Loucy (cell line): ENCODE measurements at regions not wholly inside any gene's neighbourhood (a gene's known extent, or its start where the extent isn't known, plus 50 kb on each side); places are given as distances from the start of the nearest gene placed in this dataset.

Experiments
- H2AFZ ChIP-seq: fragments of 200-600 bp; sonication (generic); 2 replicates; pipeline ENCODE4 v1.6.0; 2016; ENCODE audit warnings: antibody characterized with exemption, mild to moderate bottlenecking, low read length, moderate library complexity
- H3F3A ChIP-seq: fragments of 200-600 bp; 2 replicates; pipeline ENCODE4 v1.6.0; 2016; ENCODE audit warnings: antibody characterized with exemption, low read depth, mild to moderate bottlenecking
- H3K27me3 ChIP-seq: fragments of 200-600 bp; sonication (generic); 2 replicates; pipeline ENCODE4 v1.6.1; 2014; ENCODE audit warnings: low read length, mild to moderate bottlenecking; ENCODE audit not compliant: insufficient read depth, poor library complexity, severe bottlenecking
- H3K36me3 ChIP-seq: fragments of 200-600 bp; sonication (generic); 2 replicates; pipeline ENCODE4 v1.6.1; 2016; ENCODE audit warnings: low read length; ENCODE audit not compliant: insufficient read depth
- H3K4me1 ChIP-seq: fragments of 200-600 bp; sonication (generic); 2 replicates; pipeline ENCODE4 v1.5.1; 2014; ENCODE audit warnings: low read length, mild to moderate bottlenecking; ENCODE audit not compliant: insufficient read depth, poor library complexity, severe bottlenecking
- H3K4me2 ChIP-seq: fragments of 200-600 bp; sonication (generic); 2 replicates; pipeline ENCODE4 v1.6.0; 2014; ENCODE audit warnings: antibody characterized with exemption, low read length, low read depth, mild to moderate bottlenecking; ENCODE audit not compliant: poor library complexity, severe bottlenecking
- H3K4me3 ChIP-seq: fragments of 200-600 bp; sonication (generic); 2 replicates; pipeline ENCODE4 v1.5.1; 2014; ENCODE audit warnings: low read length, mild to moderate bottlenecking, mixed read lengths; ENCODE audit not compliant: poor library complexity, severe bottlenecking
- H3K79me2 ChIP-seq: fragments of 200-600 bp; sonication (generic); 2 replicates; pipeline ENCODE4 v1.6.1; 2014; ENCODE audit warnings: low read length; ENCODE audit not compliant: insufficient read depth
- H3K9ac ChIP-seq: fragments of 200-600 bp; sonication (generic); 2 replicates; pipeline ENCODE4 v1.6.0; 2014; ENCODE audit warnings: mild to moderate bottlenecking, low read depth, low read length, moderate library complexity; ENCODE audit not compliant: poor library complexity, severe bottlenecking
- H3K9me2 ChIP-seq: fragments of 200-600 bp; sonication (generic); replicated peaks from 2 replicates; pipeline ENCODE4 v1.6.1; 2016; ENCODE audit warnings: low read depth, low read length, mixed read lengths
- H3K9me3 ChIP-seq: fragments of 200-600 bp; sonication (generic); 2 replicates; pipeline ENCODE4 v1.6.1; 2014; ENCODE audit warnings: mild to moderate bottlenecking, antibody characterized with exemption, low read length, low read depth; ENCODE audit not compliant: insufficient read depth
- H4K20me1 ChIP-seq: fragments of 200-600 bp; sonication (generic); 2 replicates; pipeline ENCODE4 v1.6.0; 2014; ENCODE audit warnings: antibody characterized with exemption, low read length, mild to moderate bottlenecking; ENCODE audit not compliant: insufficient read depth, poor library complexity, severe bottlenecking
- CTCF ChIP-seq: fragments of 200-600 bp; sonication (generic); conservative IDR thresholded peaks from 2 replicates; pipeline ENCODE4 v1.5.1; 2014; ENCODE audit warnings: mild to moderate bottlenecking, antibody characterized with exemption, low read length
- EZH2phosphoT487 ChIP-seq: fragments of 200-600 bp; IDR thresholded peaks from 2 replicates; pipeline ENCODE4 v1.6.1; 2018; ENCODE audit warnings: antibody characterized with exemption, mild to moderate bottlenecking, moderate library complexity, borderline replicate concordance

GRCh38 chr14:54226103-54226502 is 170.7 kb upstream of the CDKN3 start:
- H3K36me3 ChIP-seq = no peaks in the 10 kb centered on the region
- TF ChIP-seq EZH2phosphoT487 (no peak), CTCF (no peak)

GRCh38 chr14:54226558-54226957 is 170.2 kb upstream of the CDKN3 start:
- Histone ChIP-seq H3K4me2 (no peak overlapping the region), H3K9me3 (no peaks in the 10 kb centered on the region), H2AFZ (no peak overlapping the region), H3K4me3 (no peak overlapping the region), H3K79me2 (no peaks in the 10 kb centered on the region), H3K9ac (no peak overlapping the region), H3K36me3 (no peaks in the 10 kb centered on the region), H3K4me1 (no peaks in the 10 kb centered on the region), H3K27me3 (no peaks in the 10 kb centered on the region), H4K20me1 (no peaks in the 10 kb centered on the region), H3K9me2 (no peaks in the 10 kb centered on the region), H3F3A (no peaks in the 10 kb centered on the region)
- TF ChIP-seq CTCF (no peak), EZH2phosphoT487 (no peak)

More at GRCh38 chr14:54226103-54226502, 170.7 kb upstream of the CDKN3 start:
- H3F3A ChIP-seq = no peaks in the 10 kb centered on the region
- H3K9me3 ChIP-seq = no peaks in the 10 kb centered on the region
- H3K27me3 ChIP-seq = no peaks in the 10 kb centered on the region
- H3K79me2 ChIP-seq = no peaks in the 10 kb centered on the region
- H3K9me2 ChIP-seq = no peaks in the 10 kb centered on the region
- no peaks in the 10 kb centered on the region for H4K20me1 ChIP-seq
- no peaks in the 10 kb centered on the region for H3K4me1 ChIP-seq
- H3K4me2 ChIP-seq = no peak overlapping the region
- H3K9ac ChIP-seq = no peak overlapping the region
- no peak overlapping the region for H2AFZ ChIP-seq
- H3K4me3 ChIP-seq = no peak overlapping the region

- Histone ChIP-seq H4K20me1 (no peaks in the 10 kb centered on the region), H3K9me2 (no peaks in the 10 kb centered on the region), H3K9me3 (no peaks in the 10 kb centered on the region), H3K4me3 (no peak overlapping the region), H3F3A (no peaks in the 10 kb centered on the region), H3K4me1 (no peaks in the 10 kb centered on the region), H2AFZ (no peak overlapping the region), H3K9ac (no peak overlapping the region), H3K36me3 (no peaks in the 10 kb centered on the region), H3K27me3 (no peaks in the 10 kb centered on the region), H3K4me2 (no peak overlapping the region), H3K79me2 (no peaks in the 10 kb centered on the region)
- TF ChIP-seq EZH2phosphoT487 = no peak
- TF ChIP-seq CTCF = no peak
Observed at GRCh38 chr14:54229136-54229535, 167.7 kb upstream of the CDKN3 start.
